NCI-H345 (cell line): ENCODE measurements at regions not wholly inside any gene's neighbourhood (a gene's known extent, or its start where the extent isn't known, plus 50 kb on each side); places are given as distances from the start of the nearest gene placed in this dataset.
A peak's percentile ranks its signal among the peaks of the same experiment; 100 is the strongest.
"Not testable (repeated sequence)": the region's sequence is repeated elsewhere in the genome, so short reads cannot be mapped to it uniquely, and the experiment has no call there.

Experiments used
- DNase-seq: peaks from one replicate; lab custom pipeline; 2025; lab: John Stamatoyannopoulos, UW

DNA sequence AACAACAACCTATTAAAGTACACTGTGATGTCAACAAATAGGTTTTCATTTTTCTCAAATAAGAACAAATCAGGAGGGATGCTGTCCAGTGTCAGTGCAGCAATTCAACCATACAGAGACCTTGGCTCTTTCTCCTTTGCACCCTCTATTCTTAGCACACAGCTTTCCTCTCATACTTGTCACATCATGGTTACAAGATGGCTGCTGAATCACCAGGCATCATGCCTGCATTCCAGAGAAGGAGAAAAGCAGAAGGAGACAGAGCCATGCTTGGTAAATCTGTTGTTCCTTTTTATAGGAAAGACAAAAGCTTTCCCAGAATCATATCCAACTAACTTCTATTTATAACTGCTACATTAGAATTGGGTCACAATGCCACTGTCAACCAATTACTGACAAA is 124.7 kb upstream of the VLDLR start:
- DNase-seq, result no peak

DNA sequence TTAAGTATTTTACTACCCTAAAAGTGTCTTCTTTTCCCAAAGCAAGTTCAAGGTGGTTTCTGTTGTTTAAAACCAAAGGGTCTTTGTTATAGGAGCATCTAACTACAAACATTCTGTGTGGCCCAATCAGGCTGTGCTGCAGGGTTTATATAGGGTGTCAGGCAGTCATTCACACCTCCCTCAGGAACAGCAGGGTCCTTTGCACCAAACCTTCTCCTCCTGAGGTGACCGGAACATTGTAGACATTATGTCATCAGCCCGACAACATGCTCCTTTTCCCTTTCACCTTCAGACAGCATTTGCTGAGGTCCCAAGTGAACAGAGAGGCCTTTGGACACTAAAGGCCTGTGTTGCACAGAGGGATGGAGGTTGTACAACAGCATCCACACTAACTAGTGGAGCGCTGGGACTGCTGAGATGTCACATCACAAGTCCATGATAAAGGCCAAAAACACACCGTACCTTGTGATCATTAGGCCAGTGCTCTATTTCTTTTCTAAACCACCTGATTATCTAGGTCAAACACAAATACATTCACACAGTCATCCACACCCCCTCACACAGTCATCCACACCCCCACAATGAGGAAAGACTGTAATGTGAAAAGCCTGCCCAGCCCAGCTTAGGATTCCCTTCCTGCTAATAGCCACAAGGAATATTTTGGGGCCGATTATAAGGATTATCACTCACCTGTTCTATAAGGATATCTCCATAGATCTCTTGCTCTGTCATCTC is 123.8 kb upstream of the VLDLR start:
- no peak for DNase-seq

DNA sequence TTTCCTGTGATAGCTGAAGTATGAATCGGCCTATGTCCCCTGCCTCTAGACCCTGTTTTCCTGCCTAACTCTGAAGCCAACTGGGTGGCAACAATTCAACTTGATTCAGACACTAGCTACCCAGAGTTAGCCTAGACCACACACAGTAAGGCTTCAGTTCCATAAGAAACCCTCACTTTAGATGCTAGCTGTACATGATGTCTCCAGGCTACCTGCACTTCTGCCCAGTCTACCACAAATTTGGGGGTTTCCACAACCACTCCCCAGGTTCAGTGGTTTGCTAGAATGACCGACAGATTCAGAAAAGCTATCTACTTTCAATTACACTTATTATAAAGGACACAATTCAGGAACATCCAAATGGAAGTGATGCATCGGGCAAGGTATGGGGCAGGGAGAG is 119.4 kb upstream of the VLDLR start:
- no peak for DNase-seq

DNA sequence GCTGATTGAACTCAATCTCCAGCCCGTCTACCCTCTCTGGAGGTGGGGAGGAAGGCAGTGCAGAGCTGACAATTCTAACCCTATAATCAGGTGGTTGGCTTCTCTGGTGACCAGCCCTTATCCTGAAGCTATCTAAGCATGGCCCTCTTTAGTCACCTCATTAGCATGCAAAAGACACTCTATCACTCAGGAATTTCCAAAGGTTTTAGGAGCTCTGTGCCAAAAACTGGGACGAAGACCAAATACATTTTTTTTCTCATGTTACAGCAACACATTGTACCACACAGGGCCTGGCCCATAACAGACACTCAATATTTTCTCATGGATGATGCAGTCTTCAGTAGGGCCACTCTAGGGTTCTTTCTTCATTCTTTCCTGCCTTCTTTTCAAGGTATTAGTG is 118.8 kb upstream of the VLDLR start:
- DNase-seq, result no peak

DNA sequence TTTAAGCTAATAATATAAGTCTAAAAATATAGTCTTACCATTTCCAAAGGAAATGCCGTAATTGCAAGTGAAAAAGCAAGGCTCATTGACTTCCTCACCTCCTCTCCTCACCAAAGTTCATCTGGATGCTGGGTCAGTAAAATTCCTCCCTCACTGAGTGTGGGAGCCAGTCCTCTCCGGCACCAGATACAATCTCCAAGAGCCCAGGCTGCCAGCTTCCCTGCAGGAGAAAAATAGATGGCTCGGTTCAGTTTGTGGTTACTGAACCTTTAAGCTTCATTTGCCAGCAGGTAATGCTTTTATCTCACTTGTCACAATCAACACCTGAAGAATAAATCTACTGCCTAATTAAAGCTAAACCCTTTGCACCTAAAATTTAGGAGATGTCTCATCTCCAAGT is 115.3 kb upstream of the VLDLR start:
- DNase-seq, result no peak

DNA sequence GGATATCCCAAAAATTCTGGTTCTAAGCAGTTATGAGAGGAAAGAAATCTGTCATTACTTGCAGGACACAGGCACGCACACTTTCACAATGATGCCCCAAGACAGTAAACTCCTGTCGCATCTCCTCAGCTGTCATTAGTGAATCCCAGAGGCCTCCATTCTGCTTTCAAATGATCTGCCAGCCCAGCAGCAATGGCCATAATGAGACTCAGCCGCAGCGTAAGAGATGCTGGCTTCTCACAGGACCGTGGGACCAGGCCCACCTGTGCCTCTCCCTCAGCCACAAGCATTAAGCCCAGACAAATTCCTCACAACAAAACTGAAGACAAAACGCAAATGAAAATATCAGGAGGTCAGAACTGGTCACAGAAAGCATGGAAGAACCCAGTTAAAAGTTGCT is 98.0 kb upstream of the VLDLR start:
- DNase-seq, result no peak

DNA sequence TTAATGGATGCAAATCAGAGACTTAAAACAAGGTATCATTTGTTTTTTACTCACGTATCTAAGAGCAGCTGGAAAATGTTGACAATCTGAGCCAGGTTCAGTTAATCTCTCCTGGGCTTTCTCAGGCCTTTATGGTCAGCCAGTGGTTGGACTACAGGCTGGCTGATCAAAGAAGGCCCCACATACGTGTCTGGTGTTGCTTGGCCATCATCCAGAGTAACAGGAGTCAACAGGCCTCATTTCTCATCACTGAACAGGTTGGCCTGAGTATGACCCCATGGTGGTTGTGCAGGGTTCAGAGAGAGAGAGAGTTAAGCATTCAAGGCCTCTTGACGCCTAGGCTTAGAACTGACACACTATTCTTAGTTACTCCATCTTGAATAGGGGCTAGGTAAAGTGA is 97.0 kb upstream of the VLDLR start:
- DNase-seq, result no peak

DNA sequence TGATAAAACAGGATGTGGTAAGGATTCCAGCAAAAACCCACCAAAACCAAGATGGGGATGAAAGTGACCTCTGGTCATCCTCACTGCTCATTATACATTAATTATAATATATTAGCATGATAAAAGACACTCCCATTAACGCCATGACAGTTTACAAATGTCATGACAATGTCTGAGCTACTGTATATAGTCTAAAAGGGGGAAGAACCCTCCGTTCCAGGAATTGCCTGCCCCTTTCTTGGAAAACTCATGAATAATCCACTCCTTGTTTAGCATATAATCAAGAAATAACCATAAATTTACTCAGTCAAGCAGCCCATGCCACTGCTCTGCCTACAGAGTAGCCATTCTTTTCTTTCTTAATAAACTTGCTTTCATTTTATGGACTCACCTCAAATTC is 96.4 kb upstream of the VLDLR start:
- no peak for DNase-seq

DNA sequence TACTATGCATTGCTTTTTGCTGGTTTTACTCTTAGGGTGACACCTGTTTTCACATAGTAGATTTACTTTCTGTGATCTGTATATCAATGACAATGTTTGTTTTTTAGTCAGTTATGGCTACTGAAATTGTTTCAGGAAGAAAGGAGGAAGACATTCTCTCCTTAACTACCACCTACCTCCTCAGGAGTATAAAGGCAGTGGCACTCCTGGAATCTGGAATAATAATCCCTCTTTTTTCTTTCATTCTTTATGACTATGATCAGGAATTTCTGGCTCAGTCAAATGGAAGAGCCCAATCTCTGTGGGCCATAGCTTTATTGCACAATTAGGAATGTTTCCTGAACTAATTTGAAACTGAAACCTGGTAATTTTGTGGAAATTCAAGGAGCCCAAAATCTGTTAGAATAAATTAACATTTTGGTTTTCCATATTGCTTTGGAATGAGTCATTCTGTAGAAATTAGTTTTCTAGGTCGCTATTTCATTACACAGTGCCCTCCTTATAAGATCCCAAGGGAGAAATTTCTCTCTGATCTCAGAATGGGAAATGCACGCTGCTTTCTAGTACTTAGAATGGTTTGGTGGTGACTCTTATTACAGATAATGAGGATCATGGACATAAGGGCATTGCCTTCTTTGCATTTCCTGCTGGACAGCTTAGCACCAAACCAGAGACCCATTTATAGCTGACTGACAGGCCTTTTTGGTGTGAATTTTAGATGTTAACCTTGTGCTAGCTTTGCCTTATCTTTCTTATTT is 95.3 kb upstream of the VLDLR start:
- no peak for DNase-seq

DNA sequence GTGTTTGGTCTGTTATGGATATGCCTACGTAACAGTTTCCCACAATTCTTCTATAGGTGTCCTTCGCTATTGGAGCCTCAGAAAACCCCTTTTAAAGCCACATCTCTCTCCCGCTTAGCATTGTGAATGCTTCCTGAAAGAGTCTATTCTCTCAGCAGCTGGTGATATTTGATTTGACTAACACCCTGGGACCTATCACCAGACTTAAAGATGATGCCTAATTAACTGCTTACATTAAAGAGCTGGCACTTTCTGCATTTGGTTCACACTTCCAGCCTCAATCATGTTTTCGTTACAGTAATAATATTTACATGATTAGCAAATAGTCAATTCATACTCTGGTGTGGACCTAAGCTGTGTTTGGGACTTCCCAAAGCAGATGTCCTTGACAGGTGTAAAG is 90.1 kb upstream of the VLDLR start:
- DNase-seq, result no peak

DNA sequence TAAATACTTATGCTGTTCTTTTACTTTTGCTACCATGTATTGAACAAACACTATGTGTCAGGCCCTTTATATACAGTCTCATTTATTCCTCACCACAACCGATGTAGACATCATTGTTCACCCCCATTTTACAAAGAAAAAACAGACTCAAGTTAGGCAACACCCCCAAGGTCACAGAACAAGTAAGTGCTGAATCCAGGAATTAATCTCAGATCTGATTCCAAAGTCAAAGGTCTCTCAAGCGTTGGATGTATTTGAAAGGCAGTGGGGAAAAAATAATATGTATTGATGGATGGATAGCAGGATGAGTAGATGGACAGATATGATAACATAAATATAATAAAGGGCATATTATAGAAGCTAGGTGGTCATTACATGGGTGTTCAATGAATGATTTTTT is 85.1 kb upstream of the VLDLR start:
- no peak for DNase-seq

DNA sequence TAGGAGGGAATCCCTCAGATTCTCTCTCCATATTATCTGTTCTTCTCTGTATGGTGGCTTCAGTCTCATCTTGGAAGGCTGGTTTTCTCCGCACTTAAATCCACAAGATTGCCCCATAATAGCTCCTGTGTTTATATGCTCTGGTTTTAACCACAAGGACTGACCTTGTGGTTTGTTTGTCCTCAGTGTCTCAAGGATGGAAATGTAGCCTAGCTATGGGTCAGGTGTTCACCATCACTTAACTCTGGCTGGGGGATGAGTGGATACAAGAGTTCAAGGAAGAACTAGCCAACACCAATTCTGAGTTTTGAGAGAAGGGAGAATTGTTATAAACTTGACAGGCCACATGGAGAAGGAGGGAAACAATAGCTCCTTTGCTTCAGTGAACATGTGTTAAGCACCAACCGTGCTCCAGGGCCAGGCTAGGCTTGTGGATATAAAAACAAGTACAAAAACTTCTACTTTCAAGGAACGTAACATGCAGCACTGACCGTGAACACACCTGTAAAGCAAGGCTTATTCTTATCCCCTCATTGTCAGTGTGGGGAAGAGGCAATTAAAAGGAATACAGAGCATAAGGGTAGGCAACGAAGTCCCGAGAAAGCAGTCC is 75.6 kb upstream of the VLDLR start:
- DNase-seq, result no peak

DNA sequence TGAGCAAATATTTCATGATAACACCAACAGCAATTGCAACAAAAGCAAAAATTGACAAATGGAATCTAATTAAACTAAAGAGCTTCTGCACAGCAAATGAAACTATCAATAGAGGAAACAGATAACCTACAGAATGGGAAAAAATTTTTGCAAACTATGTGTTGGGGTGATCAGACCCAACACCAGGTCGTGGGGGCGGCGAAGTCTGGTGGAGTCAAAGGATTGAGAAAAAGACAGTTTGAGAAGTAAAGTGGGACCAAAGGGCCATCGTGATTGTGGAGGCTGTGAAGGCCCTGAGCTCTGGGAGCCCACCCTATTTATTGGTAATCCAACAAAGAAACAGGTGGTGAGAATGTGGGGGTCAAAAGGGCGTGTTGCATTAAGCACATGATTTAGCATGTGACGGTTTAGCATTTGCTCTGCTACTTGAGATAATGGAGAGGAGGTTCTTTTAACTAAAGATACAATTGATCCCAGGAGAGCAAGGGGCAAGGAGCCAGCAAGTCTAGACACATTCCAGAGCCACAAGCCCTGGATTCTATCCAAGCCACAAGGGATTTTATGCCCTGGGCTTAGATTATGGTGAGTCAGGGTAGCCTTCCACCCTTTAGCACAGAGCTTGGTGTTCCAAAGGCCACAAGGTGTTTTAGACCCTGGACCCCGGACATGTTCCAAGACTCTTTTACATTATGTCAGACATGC is 65.5 kb upstream of the VLDLR start:
- not testable (repeated sequence) for DNase-seq

DNA sequence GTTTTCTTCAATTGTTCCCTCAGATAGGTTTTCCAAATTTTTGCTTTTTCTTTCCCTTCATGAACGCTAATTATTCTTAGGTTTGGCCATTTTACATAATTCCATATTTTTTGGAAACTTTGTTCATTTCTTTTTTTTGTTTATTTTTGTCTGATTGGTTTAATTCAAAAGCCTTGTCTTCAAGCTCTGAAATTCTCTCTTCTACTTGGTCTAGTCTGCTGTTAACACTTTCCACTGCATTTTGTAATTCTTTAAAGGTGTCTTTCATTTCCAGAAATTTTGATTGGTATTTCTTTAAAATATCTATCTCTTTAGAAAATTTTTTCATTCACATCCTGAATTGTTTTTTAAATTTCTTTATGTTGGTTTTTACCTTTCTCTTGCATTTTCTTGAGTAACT is 63.9 kb upstream of the VLDLR start:
- no peak for DNase-seq

DNA sequence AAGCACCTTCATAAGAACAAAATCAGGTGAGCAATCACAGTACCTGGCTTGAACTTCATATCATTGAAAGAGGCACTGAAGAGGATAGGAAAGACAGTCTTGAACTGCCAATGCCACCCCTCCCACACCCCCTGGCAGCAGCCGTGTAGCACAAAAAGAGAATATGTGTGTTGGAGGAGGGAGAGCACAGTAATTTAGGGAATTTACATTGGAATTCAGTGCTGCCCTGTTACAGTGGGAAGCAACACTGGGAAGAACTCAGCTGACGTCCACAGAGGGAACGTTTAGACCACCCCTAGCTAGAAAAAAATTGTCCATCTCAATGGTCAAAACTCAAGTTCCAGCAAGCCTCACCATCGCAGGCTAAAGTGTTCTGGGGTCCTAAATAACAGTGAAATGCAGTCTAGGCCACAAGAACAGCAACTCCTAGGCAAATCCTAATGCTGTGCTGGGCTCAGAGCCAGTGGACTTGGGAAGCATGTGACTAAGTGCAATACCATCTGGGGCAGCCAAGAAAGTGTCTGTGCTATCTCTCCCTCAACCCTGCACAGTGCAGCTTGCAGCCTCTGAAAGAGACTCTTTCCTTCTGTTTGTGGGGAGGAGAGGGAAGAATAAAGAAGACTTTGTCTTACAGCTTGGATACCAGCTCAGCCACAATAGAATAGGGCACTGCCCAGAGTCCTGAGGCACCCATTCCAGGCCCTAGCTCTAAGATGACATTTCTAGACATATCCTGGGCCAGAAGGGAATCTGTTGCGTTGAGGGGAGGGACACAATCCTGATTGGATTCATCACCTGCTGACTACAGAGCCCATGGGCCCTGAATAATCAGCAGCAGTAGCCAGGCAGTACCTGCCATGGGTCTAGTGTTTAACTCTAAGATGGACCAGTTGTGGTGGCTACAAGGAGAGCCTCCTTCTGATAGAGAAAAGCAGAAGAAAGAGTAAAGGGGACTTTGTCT is 62.1 kb upstream of the VLDLR start:
- DNase-seq, result no peak

DNA sequence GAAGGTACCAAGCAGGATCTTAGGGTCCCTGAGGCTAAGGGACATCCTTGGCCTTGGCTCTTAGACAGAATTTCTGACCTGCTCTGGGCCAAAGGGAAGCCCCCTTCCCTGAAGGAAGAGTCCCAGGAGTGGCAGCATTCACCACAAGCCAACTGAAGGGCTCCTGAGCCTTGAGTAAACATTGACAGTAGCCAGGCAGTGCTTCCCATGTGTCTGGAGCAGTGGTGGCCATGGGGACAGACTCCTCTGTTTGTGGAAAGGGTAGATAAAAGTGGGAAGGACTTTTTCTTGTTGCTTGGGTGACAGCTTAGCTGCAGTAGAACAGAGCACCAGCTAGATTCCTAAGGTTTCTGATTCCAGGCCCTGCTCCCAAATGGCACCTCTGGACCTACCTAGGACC is 61.4 kb upstream of the VLDLR start:
- DNase-seq, result peak; percentile 40

DNA sequence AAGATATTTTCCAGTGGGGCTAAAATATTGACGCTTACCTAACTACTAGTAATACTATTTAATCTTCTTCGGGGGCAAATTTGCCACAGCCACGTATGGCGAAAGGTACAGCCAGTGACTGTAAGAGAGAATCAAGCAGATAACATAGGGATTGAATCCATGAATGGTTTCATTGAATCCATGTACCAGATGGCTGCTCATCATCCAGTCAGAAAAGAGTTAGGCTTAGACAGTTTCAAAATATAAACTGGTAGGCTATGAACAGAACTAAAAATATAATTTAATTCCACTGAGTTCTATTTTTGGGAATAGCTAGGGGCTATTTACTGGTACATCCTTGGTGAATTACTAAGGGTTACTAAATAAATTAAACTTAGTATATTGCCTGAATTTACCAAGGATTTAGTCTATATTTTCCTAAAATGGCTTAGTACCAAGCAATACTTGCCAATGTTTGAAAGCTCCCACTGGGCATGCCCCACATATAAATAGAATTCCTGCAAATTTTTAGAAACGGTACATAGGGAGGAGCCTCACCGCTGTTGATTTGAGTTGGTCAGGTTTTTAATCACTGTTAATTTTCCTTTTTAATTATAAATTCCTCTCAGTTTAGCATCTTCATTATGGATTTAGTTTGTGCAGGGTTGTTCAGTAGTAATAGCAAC is 55.8 kb upstream of the VLDLR start:
- no peak for DNase-seq

DNA sequence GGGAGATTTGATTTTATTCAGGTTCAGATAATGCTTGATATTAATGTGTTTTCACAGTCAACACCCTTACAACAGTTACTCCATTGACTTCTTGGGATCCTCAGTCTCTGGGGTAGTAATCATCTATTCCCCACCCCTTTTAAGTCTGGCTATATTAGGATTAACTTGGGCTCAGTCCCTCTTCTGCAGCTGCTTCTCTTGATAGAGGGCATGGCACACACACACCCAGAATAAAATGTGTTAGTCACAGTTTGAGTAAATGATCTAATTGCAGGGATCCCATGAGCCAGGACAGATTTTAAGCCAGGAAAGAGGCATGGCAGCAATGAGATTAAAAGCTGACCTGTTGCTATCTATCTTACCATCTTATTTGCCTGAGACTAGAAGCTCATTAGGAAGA is 53.7 kb upstream of the VLDLR start:
- DNase-seq, result no peak

DNA sequence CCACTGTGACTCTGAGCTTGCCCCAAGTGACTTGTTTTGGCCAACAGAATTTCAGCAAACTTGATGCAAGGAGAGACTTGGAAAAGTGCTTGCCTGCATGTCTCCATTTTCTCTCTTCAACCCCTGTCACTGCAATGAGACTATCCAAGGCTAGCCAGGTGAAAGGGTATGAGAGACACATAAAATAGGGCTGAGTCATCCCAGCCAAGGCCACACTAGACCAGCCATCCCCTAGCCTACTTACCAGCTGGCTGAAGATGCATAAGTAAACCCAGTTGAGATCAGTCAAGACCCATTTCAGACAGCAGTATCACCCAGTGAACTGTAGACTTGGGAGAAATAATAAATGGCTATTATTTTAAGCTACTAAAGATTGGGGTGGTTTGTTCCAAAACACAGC is 52.9 kb upstream of the VLDLR start:
- DNase-seq, result no peak

DNA sequence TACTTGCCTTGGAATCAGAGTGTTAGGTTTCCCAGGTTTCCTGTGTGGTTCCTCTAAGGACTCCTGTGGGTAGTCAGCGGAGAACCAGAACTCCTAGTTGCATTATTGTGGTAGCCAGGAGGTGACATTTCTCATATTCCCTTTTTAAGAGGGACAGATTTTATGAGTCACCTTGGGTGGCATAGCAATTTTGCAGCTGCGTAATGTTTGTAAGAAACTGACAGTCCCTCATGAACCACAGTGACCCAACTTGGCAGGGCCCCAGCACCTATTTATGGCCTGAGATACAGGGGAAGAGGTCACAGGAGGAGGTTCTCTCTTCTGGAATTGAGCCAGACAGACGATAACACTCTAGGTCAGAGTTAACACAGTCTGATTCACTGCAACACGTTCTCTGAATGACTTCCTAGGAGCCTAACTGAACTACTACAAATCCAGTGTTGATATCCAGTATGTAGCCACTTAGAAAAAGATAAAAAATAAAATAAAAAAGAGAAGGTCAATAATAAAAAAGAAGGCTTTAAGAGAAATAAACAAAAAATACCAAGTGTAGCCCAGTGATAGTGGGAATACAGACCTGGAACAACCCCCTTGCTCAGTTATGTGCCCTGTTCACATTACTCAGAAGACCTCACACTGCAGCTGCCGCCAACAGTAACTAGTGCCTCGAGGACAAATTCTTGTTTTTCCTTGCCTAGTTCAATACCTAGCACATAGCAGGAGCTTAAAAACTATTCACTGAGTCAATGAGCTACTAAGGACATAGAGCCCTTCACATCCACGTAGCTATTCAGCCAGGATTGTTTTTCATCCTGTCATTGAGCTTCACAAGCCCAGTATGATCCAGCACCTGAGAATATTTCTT is 50.7 kb upstream of the VLDLR start:
- DNase-seq, result peak; percentile 74
